DOHH2 (cell line): ENCODE measurements at regions not wholly inside any gene's neighbourhood (a gene's known extent, or its start where the extent isn't known, plus 50 kb on each side); places are given as distances from the start of the nearest gene placed in this dataset.

ENCODE experiments used
- EZH2phosphoT487 ChIP-seq: fragments of 200-600 bp; sonication (generic); IDR thresholded peaks from 2 replicates; pipeline ENCODE4 v1.6.1; 2017; ENCODE audit warnings: borderline replicate concordance, mild to moderate bottlenecking, antibody characterized with exemption, low read length, moderate library complexity, mixed read lengths
- TF ChIP-seq, protein P1 (sequence below): fragments of 200-600 bp; sonication (generic); IDR thresholded peaks from one replicate; pipeline ENCODE4 v1.5.1; 2014; ENCODE audit warnings: antibody characterized with exemption, mild to moderate bottlenecking, low read depth, low read length; ENCODE audit not compliant: poor library complexity, severe bottlenecking

DNA sequence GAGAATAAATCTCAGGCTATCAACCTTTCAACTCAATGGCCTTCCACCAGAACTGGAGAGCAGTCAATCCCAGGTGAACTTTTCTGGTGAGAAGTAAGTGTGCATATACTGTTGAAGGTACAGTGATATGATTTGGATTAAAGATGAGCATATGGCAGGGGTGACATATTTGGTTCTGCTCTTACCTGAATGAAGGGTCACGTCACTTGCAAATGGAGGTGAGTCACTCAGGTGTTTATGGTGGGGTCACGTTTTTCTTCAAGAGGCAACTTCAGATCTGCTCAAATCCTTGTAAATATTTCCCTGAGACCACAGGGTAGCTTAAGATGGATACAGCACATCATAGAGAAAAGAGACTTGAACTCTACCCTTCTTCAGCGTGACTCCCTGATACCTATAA is 143.2 kb downstream of the BRMS1L start:
- TF ChIP-seq, protein P1, sequence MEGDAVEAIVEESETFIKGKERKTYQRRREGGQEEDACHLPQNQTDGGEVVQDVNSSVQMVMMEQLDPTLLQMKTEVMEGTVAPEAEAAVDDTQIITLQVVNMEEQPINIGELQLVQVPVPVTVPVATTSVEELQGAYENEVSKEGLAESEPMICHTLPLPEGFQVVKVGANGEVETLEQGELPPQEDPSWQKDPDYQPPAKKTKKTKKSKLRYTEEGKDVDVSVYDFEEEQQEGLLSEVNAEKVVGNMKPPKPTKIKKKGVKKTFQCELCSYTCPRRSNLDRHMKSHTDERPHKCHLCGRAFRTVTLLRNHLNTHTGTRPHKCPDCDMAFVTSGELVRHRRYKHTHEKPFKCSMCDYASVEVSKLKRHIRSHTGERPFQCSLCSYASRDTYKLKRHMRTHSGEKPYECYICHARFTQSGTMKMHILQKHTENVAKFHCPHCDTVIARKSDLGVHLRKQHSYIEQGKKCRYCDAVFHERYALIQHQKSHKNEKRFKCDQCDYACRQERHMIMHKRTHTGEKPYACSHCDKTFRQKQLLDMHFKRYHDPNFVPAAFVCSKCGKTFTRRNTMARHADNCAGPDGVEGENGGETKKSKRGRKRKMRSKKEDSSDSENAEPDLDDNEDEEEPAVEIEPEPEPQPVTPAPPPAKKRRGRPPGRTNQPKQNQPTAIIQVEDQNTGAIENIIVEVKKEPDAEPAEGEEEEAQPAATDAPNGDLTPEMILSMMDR, result no peak
- TF ChIP-seq EZH2phosphoT487, result no peak
